DMS79 (cell line): ENCODE measurements at regions not wholly inside any gene's neighbourhood (a gene's known extent, or its start where the extent isn't known, plus 50 kb on each side); places are given as distances from the start of the nearest gene placed in this dataset.

Experiments used
- DNase-seq: peaks from one replicate; lab custom pipeline; 2025; lab: John Stamatoyannopoulos, UW

- DNase-seq = no peak
Observed at GRCh38 chr4:123455360-123455759, 58.8 kb downstream of the SPRY1 start.

GRCh38 chr4:123462007-123462406 lies 65.4 kb downstream of the SPRY1 start:
- no peak for DNase-seq

DNA sequence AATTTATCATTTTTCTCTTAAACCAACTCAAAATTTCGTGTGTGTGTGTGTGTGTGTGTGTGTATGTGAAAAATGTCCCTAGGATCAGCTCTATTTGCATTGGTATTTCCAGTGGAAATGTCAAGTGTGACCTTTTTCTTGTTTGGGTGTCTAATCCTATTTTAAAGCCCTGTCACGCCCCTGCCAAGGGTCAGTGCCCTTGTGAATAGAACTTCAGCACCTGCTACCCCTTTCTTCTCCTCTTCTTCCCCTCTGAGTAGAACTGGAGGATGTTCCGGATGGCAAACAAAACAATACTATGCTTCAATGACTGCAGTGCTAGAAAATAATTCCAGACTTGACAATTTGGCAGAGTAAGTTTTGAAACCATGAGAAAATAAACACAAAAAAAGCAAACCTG lies 67.3 kb downstream of the SPRY1 start:
- no peak for DNase-seq

GRCh38 chr4:123465416-123465815 lies 68.8 kb downstream of the SPRY1 start:
- DNase-seq = no peak

DNA sequence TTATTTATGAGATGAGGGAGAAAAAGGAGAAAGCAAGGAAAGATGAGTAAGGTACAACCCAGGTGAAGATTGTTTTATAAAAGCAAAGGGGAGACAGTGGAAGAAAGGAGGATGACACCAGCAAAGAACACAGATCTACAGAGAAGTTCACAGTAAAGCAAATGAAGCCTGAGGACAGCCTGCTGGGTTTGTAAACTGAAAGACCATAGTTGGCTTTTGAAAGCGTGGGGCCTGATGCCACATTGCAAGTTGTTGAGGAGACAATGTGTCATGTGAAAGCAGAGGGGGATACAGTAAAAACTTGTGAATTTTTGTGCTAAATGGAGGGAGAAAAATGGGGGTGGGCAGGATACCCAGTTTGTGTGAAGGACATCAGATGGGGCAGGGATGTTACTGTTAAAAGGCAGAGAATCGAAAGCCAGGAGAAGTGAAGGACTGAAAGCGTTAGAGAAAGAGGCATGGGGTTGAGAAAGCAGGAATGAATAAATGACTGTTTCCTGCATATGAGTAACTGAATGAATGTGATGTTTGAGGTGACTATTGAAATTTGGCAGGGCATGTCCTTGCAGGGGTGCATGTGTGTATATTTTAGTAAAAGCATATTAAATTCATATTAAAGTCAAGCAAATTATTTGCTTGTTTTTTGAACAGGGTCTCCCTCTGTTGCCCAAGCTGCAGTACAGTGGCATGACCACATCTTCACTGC lies 69.6 kb downstream of the SPRY1 start:
- DNase-seq = no peak

DNA sequence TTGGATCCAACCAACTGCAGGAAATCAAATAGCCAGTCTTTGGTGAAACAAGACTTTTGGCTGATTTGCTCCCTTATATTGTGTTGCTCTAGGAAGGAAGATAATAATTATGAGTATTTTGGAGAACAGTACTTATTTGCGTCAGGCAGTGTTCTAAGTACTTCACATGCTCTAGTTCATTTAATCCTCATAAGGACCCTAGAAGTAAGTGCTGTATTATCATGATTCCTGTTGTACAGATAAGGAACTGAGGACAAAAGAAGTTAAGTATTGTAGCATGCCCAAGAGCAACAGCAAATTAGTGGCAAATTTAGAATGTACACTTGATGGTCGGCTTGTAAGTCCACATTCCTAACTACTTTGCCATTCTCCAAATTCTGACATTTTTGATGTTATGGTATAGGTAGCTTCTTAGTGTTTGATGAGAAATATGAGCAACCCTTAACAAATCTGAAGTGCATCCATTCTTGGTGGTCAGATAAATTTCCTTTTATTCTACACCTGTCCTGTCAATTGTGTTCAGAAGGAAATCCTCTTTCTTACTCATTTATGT lies 72.0 kb downstream of the SPRY1 start:
- DNase-seq = peak; percentile 2

- DNase-seq = no peak
Observed at GRCh38 chr4:123469245-123469644, 72.7 kb downstream of the SPRY1 start.

- DNase-seq = no peak
Observed at GRCh38 chr4:123469696-123470095, 73.1 kb downstream of the SPRY1 start.

DNA sequence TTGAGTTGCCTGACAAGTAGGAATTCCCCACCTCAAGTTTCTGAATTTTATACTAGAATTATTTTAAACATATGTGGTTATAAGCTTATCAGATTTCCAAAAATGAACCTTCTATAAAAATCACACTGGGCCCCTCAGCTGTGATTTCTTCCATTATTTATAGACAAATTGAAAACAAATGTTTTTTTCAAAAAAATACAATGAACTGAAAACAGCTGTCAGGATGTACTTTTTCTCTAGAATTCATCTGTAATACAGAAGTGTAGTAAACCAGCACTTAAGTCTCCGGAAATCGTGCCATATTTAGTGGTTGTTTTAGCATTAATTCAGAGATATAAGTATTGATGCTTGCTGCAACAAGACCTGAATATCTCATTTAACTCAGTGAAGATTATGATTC lies 74.0 kb downstream of the SPRY1 start:
- DNase-seq = no peak

DNA sequence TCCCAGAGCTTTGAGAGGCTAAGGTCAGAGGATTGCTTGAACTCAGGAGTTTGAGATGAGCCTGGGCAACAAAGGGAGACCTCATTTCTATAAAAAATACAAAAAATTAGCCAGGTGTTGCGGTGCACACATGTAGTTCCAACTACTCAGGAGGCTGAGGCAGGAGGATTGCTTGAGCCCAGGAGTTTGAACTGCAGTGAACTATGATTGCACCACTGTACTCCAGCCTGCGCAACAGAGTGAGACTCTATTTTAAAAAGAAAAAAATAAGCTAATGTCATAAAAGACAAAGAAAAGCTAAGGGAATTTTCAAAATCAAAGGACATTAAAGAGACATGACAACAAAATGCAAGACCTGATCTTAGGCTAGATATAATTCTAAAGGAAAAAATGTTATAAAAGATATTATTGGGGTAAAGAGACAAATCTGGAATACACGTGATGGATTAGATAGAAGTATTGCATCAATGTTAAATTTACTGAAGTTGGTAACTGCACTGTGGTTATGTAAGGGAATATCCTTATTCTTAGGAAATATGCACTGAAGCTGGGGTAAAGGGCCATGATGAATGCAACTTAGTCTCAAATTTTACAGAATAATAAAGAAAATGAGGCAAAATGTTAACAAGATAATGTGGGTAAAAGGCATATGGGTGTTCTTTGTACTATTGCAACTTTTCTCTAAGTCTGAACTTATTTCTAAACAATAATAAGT lies 75.2 kb downstream of the SPRY1 start:
- no peak for DNase-seq

DNA sequence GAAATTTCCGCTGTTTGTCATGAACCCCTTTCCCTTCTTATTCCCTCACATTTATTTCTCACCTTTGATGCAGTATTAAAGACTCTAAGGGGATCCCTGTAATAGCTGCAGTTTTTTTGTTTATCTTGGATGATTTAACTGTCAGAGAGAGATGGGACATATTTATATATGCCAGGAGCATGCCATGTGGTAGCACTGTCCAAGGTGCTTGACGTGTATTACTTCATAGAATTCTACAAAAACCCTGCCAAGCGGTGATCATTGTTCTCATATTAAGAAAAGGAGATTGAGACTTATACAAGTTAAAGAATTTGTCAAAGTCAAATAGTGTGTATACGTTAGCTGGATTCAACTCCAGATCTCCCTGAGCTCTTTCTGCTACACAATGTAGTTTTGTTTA lies 78.2 kb downstream of the SPRY1 start:
- no peak for DNase-seq

DNA sequence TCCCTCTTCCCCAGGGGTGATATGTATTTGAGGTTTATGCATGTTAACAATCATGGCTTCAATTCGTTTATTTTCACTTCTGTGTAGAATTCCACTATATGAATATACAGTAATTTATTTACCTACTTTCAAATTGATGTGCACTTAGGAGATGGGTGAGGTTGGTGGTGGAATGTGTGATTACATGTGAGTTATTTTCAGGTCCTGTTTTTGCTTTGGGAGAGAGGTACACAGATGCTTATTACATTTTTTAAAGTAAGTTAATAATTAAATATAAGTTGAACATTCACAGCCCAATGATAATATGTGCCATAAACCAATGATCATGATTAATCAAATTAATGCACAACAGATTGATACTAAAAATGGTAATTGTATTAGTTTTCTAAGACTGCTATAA lies 79.5 kb downstream of the SPRY1 start:
- DNase-seq = no peak

- no peak for DNase-seq
Observed at GRCh38 chr4:123477711-123478209, 81.2 kb downstream of the SPRY1 start.

DNA sequence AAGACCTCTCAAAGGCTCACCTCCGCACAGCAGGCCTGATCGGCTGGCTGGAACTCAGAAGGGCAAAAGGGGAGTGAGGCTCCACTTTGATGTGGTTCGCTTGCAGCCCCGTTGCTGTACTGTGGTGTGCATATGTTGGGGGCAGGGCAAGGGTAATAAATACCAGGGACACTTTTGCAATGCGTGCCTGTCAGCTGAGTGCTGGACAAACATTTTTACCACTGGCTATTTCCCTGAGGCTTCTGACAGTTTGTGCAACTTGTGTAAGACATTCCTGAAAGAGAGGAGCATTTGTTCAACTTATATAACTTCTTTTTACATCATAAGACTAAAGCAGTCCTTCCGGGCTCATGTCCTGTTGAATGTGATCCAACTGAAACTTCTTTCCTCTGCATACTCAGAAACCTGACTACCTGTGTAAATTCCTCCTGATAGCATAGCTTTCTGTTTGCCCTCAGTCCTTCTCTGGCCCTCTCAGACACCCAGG lies 82.3 kb downstream of the SPRY1 start:
- DNase-seq = no peak

GRCh38 chr4:123479944-123480343 lies 83.3 kb downstream of the SPRY1 start:
- no peak for DNase-seq

GRCh38 chr4:123480706-123481418 lies 84.3 kb downstream of the SPRY1 start:
- DNase-seq = no peak

- no peak for DNase-seq
Observed at GRCh38 chr4:123481717-123482116, 85.1 kb downstream of the SPRY1 start.

DNA sequence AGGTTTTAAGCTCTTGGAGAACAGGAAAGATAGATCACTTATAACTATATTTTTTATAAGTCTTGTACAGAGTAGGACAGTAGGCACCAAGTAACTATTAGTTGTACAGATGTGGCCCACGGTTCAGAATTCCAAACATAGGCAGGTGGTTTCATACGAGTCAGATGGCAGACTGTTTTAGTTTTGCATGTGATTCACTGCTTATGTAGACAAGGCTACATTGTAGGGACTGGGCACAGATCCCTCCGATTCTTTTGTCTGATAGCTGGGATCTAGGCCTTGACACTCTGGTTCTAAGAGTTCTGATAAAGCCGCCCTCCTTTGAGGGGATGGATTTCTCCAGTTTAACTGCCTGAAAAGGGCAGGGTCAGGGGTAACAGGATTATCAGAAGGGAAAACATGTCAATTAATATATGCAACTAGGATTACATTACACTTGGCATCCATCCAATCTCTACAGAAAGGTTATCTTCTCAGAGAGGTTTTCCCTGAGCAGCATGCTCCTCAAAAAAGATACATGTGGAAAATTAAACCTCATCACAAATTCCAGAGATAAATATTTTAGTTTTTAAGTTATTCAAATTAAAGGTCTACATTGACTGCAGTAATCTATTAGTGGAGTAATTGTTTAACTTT lies 87.8 kb downstream of the SPRY1 start:
- no peak for DNase-seq

- no peak for DNase-seq
Observed at GRCh38 chr4:123485601-123486000, 89.0 kb downstream of the SPRY1 start.

- no peak for DNase-seq
Observed at GRCh38 chr4:123488916-123489315, 92.3 kb downstream of the SPRY1 start.

- DNase-seq = no peak
Observed at GRCh38 chr4:123495530-123495929, 98.9 kb downstream of the SPRY1 start.

- no peak for DNase-seq
Observed at GRCh38 chr4:123496421-123496820, 99.8 kb downstream of the SPRY1 start.
